ENCODE measurements at regions not wholly inside any gene's neighbourhood (a gene's known extent, or its start where the extent isn't known, plus 50 kb on each side); places are given as distances from the start of the nearest gene placed in this dataset.

GRCh38 chr4:11919316-11919715 lies 490.6 kb upstream of the HS3ST1 start:
- H3K79me2 ChIP-seq = no peaks in the 10 kb centered on the region
- H3K9me3 ChIP-seq (ENCODE audit: control insufficient read depth, low read length) = no peaks in the 10 kb centered on the region

DNA sequence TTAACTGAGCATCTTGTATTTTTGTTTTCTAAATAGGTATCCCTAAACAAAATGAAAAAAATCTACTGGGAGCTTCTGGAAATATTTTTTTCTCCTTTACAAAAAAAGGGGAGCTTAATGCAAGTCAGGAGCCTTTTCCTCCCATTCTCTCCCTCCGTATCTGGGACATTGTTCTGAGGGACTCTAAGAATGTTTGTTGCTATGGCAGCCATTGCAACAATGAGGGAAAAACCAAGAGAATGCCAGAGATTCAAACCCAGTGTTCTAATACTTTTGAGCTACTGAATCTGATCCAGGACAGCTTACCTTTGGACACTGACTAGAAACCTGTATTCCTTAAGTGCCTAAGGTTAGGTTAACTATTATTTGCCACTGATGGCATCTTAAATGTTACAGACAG lies 485.7 kb upstream of the HS3ST1 start:
- Histone ChIP-seq H3K9me3 (ENCODE audit: control insufficient read depth, low read length) (no peaks in the 10 kb centered on the region), H3K27ac (no peak overlapping the region), H3K4me3 (ENCODE audit: low read depth, low read length) (no peak overlapping the region), H3K9ac (no peak overlapping the region), H3K4me2 (ENCODE audit: low read length) (no peak overlapping the region), H3K4me1 (no peaks in the 10 kb centered on the region), H3K36me3 (ENCODE audit: control insufficient read depth, insufficient read depth, low read length) (no peaks in the 10 kb centered on the region), H3K27me3 (ENCODE audit: control insufficient read depth, insufficient read depth, low read length) (no peaks in the 10 kb centered on the region), H2AFZ (no peak overlapping the region), H3K79me2 (no peaks in the 10 kb centered on the region)
- no peak for TF ChIP-seq CTCF (IDR thresholded peaks at IDR 0.05)

More at GRCh38 chr4:11919316-11919715, 490.6 kb upstream of the HS3ST1 start:
- H3K27ac ChIP-seq = no peak overlapping the region
- H3K4me2 ChIP-seq (ENCODE audit: low read length) = no peak overlapping the region
- TF ChIP-seq CTCF (IDR thresholded peaks at IDR 0.05) = no peak
- H3K4me3 ChIP-seq (ENCODE audit: low read depth, low read length) = no peak overlapping the region
- no peak overlapping the region for H2AFZ ChIP-seq
- H3K36me3 ChIP-seq (ENCODE audit: control insufficient read depth, insufficient read depth, low read length) = no peaks in the 10 kb centered on the region
- peaks cover 3% of the 10 kb centered on the region for H3K27me3 ChIP-seq (ENCODE audit: control insufficient read depth, insufficient read depth, low read length)
- no peaks in the 10 kb centered on the region for H3K4me1 ChIP-seq
- no peak overlapping the region for H3K9ac ChIP-seq

DNA sequence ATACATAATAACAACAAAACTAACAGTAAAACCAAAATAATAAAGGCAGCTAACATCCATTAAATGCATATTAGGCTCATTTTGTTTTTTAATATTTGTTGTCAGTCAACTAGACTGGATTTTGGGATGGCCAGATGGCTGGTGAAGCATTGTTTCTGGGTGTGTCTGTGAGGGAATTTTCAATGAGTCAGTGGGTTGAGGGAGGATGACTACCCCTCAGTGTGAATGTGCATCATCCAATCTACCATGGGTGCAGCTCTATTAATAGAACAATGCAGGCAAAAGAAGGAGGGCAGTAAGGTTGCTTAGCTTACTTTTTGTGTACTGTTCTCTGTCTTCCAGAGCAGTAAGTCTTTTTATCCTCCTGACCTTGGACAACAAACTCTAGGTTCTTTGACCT lies 484.2 kb upstream of the HS3ST1 start:
- no peak overlapping the region for H3K4me3 ChIP-seq (ENCODE audit: low read depth, low read length)
- no peak overlapping the region for H3K4me2 ChIP-seq (ENCODE audit: low read length)
- H2AFZ ChIP-seq = no peak overlapping the region
- H3K27ac ChIP-seq = no peak overlapping the region
- H3K9me3 ChIP-seq (ENCODE audit: control insufficient read depth, low read length) = no peaks in the 10 kb centered on the region
- no peak overlapping the region for H3K9ac ChIP-seq
- no peak for TF ChIP-seq CTCF (IDR thresholded peaks at IDR 0.05)
- H3K4me1 ChIP-seq = no peaks in the 10 kb centered on the region
- H3K79me2 ChIP-seq = no peaks in the 10 kb centered on the region
- H3K27me3 ChIP-seq (ENCODE audit: control insufficient read depth, insufficient read depth, low read length) = no peaks in the 10 kb centered on the region
- no peaks in the 10 kb centered on the region for H3K36me3 ChIP-seq (ENCODE audit: control insufficient read depth, insufficient read depth, low read length)

DNA sequence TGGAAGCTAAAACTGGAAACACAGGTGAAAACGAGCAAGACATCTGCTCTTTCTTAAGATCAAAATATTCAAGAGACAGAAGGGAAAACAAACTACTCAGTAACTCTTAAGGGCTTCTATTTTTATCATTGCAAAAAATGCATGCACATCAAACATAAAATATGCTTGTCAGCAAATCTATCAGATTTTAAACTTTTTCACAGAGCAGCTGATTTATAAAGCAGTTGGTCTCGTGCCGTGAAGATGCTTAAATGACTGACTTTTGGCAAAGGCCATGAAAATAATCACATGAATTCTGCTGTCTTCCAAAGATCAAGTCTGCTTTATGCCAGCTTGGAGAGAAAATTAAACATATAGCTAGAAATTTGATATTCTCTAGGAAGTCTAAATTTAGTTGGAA lies 482.1 kb upstream of the HS3ST1 start:
- H3K9me3 ChIP-seq (ENCODE audit: control insufficient read depth, low read length) = no peaks in the 10 kb centered on the region
- H3K9ac ChIP-seq = no peak overlapping the region
- no peaks in the 10 kb centered on the region for H3K27me3 ChIP-seq (ENCODE audit: control insufficient read depth, insufficient read depth, low read length)
- no peak overlapping the region for H3K4me2 ChIP-seq (ENCODE audit: low read length)
- H3K79me2 ChIP-seq = no peaks in the 10 kb centered on the region
- no peaks in the 10 kb centered on the region for H3K36me3 ChIP-seq (ENCODE audit: control insufficient read depth, insufficient read depth, low read length)
- TF ChIP-seq CTCF (IDR thresholded peaks at IDR 0.05) = no peak
- no peak overlapping the region for H3K4me3 ChIP-seq (ENCODE audit: low read depth, low read length)
- H3K27ac ChIP-seq = no peak overlapping the region
- H2AFZ ChIP-seq = no peak overlapping the region
- no peaks in the 10 kb centered on the region for H3K4me1 ChIP-seq

- Histone ChIP-seq H3K4me2 (ENCODE audit: low read length) (no peak overlapping the region), H3K9me3 (ENCODE audit: control insufficient read depth, low read length) (no peaks in the 10 kb centered on the region), H3K9ac (no peak overlapping the region), H3K27me3 (ENCODE audit: control insufficient read depth, insufficient read depth, low read length) (no peaks in the 10 kb centered on the region), H3K4me3 (ENCODE audit: low read depth, low read length) (no peak overlapping the region), H3K36me3 (ENCODE audit: control insufficient read depth, insufficient read depth, low read length) (no peaks in the 10 kb centered on the region), H3K4me1 (no peaks in the 10 kb centered on the region), H3K79me2 (no peaks in the 10 kb centered on the region), H3K27ac (no peak overlapping the region), H2AFZ (no peak overlapping the region)
- no peak for TF ChIP-seq CTCF (IDR thresholded peaks at IDR 0.05)
These were observed 480.0 kb upstream of the HS3ST1 start for GRCh38 chr4:11908712-11909111.
